UCSD-AML1 (cell line): ENCODE measurements at regions not wholly inside any gene's neighbourhood (a gene's known extent, or its start where the extent isn't known, plus 50 kb on each side); places are given as distances from the start of the nearest gene placed in this dataset.

Source experiments
- DNase-seq: peaks from one replicate; lab custom pipeline; 2025; ENCODE audit not compliant: unreplicated experiment; lab: John Stamatoyannopoulos, UW

GRCh38 chr5:167440846-167441245 lies 850.6 kb upstream of the WWC1 start:
- DNase-seq, result no peak

GRCh38 chr5:167442922-167443321 lies 848.5 kb upstream of the WWC1 start:
- DNase-seq, result no peak

DNA sequence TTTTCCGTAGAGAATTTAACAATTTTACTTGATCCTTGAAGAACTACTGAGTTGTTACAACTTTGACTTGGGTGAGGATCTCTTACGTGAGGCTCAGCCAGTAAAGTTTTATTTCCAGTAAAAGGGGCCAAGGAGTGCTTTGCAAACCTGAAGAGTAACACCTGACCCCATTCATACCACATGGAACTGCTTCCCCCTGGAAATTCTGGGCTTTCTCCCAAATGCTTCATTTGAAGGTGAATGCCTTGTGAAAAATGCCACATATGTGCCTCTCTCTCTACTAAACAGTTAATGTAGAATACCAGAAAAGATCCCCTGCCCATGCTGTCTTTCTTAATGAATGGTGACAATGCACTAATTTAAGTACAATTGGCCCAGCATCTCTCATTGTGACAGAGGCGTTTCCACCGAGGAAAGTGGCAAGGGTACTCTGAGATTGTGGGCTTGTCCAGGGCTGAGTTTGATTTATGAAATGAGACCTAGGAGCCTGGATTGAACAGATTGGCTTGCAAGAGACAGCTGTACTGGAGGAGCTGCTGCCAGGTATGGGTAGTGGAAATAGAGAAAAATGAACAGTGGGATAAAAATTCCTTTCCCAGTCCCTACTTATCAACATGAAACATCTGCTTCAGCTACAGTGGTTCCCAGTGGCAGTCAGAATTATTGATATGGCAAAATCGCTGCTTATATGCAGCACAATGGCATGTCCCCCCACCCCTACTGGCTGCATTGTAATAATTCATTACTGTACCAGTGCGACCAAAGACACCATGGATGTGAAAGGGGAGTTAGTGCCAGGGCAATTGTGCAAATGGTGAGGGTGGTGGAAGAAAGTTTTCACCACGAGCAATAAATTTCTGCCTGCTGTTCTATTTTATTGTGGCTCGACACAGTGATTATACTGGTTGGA lies 843.7 kb upstream of the WWC1 start:
- DNase-seq, result no peak

DNA sequence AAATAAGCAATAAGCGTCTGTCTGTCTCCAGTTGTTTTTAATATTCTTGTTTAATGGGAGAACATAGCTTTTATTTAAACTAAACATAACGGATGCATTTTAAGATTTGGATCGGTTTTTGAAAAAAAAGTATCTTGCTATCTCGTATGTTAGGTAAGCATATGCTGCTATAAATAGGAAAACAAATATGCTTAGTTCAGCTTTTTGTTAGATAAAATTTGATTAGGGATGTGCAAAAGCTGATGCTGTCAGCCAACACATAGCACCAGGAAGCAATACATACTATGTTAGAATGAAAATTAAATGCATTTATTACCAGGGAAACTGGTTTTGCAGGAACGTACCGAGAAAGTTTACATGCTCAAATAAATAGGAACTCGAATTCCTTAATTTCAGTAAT lies 843.1 kb upstream of the WWC1 start:
- DNase-seq, result no peak

DNA sequence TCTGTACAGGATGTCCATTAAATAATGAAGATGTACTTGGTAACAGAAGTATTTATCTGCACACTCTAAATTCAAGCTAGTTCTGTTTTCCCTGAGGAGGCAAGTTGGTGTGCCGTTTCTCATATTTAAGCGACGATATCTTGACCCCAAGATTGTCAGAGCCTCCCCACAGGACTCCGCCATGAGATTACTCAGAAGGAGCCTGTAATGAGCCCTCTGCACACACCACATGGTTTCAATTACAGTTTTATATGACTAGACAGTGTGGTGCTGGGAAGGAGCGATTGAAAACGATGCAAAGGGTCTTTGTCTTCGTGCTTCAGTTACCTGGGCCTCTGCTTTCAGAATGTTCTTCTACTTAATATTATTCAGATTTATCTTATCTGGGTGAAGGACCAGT lies 840.4 kb upstream of the WWC1 start:
- no peak for DNase-seq

DNA sequence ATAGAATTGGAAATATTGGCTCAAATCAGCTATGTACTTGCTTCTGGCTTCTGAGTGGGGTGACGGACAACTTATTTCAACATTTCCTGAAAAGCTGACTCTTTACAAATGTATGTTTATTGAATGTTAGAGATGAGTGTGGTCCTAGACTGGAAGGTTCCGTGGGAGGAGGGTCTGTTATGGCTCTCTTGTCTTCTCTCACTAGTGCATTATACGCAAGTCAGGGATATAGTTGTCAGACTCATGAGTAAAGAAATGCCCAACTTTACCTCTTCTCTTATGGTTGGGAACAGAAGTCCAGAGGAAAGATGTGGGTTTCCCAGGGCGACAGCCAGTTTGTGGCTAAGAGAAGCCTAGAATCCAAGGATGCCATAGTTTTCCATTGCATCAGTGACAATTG lies 839.3 kb upstream of the WWC1 start:
- DNase-seq, result no peak

- no peak for DNase-seq
Observed at GRCh38 chr5:167453246-167454030, 838.0 kb upstream of the WWC1 start.

GRCh38 chr5:167458412-167458811 lies 833.0 kb upstream of the WWC1 start:
- DNase-seq, result no peak

- no peak for DNase-seq
Observed at GRCh38 chr5:167460449-167461020, 830.9 kb upstream of the WWC1 start.

DNA sequence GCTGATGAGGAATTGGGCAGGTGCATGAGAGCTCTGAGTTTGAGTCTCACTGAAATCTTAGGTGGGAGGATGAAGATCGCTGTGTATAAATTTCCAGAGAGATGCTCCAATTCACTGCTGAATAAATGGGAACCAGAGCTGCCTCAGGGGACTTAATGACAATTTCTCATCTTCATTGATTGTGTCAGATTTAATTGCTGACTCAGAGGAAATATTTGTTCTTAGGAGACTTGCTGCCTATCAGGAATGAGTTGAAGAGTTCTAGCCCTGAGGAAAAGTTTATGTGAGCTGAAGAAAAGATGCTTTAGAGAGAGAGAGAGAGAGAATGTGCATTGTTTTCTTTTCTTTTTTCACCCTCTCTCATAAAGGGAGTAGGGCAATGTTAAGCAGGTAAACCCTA lies 827.5 kb upstream of the WWC1 start:
- no peak for DNase-seq

GRCh38 chr5:167466992-167467391 lies 824.5 kb upstream of the WWC1 start:
- no peak for DNase-seq

DNA sequence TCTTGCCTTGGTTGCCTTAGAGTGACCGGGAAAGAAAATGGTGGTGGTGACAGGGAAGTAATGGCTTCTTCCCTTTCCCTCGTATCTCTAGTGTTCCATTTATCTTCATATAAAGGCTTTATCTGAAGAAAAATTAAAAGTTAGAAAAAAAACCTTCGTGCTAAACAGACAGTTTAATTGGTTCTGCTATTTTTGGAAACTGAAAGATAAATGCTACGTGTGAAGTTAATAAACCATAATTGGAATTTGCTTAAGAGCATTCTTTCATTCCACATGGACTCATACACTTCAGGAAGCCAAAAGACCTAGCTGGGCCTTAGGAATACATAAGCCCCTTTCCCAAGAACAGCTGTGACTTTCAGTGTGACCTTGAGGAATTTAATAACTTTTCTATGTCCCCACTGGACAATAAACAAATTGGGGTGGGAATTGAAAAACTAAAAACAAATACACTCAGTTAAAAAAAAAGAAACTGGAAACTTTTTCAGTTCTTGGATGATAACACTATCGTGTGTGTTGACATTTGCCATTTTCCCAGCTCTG lies 818.8 kb upstream of the WWC1 start:
- no peak for DNase-seq

GRCh38 chr5:167478188-167478587 lies 813.3 kb upstream of the WWC1 start:
- DNase-seq, result no peak

DNA sequence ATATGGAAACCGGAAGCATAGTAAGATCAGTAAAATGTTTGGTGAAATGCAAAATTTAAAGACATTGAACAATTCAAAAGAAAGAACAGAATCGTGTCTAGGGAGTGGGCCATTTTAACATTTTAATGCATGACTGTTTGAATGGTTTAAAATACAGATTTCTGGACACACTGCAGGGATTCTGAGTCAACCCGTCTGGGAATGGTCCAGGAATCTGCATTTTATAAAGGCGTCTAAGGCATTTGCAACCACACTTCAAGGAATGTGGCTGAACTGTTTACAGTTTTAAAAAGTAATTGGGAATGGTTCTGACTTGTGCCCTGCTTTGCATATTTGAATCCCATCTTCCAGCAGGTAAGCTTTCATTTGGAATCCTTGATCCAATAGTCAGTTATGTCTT lies 811.7 kb upstream of the WWC1 start:
- no peak for DNase-seq

DNA sequence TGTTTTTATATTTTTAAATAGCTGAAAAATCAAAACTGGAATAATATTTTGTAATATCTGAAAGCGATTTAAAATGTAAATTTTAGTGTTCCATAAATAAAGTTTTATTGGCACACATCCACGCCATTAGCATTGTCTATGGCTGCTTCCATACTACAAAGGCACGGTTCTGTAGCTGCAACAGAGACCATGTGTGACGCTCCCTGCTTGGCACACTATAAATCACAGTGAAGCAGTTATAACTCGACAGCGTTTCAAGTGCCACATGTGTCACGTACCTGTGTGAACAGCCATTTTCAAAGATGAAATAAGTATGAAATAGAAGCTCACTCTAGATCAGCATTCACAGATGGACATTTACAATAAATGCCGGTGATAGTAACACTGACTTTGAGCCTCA lies 810.1 kb upstream of the WWC1 start:
- DNase-seq, result no peak

GRCh38 chr5:167482555-167482954 lies 808.9 kb upstream of the WWC1 start:
- no peak for DNase-seq

GRCh38 chr5:167485061-167485774 lies 806.2 kb upstream of the WWC1 start:
- no peak for DNase-seq

- no peak for DNase-seq
Observed at GRCh38 chr5:167488371-167488770, 803.1 kb upstream of the WWC1 start.

- no peak for DNase-seq
Observed at GRCh38 chr5:167489202-167489601, 802.2 kb upstream of the WWC1 start.

GRCh38 chr5:167503926-167504720 lies 787.3 kb upstream of the WWC1 start:
- DNase-seq, result no peak
